Lung (tissue), 11 donors: ENCODE measurements at regions not wholly inside any gene's neighbourhood (a gene's known extent, or its start where the extent isn't known, plus 50 kb on each side); places are given as distances from the start of the nearest gene placed in this dataset.

Experiments used
- ATAC-seq: fragments of 200-7000 bp; cut with Tn5 transposase; one replicate; pipeline ENCODE4 v1.9.1; 2020; ENCODE audit warnings: moderate number of reproducible peaks; ENCODE audit not compliant: insufficient read depth, low FRiP score
- DNase-seq, 3 donors: peaks; one replicate each; pipeline ENCODE4 v3.0.0-alpha.2; 2013 to 2017
- H3K27ac ChIP-seq, 2 donors: one replicate each; pipeline ENCODE4 v1.5.1; 2013; ENCODE audit warnings: mild to moderate bottlenecking in 2 of 2, moderate library complexity in 2 of 2, control low read depth in 1 of 2, inconsistent platforms in 1 of 2, low read depth in 1 of 2, low read length in 1 of 2
- H3K27me3 ChIP-seq, 3 donors: one replicate each; pipeline ENCODE4 v1.5.1; 2013; ENCODE audit warnings: low read length in 2 of 3; ENCODE audit not compliant: control insufficient read depth in 3 of 3, insufficient read depth in 3 of 3
- H3K36me3 ChIP-seq, 4 donors: one replicate each; pipeline ENCODE4 v1.5.1; 2013; ENCODE audit warnings: low read length in 4 of 4, mild to moderate bottlenecking in 1 of 4, moderate library complexity in 1 of 4; ENCODE audit not compliant: control insufficient read depth in 4 of 4, insufficient read depth in 4 of 4
- H3K4me1 ChIP-seq, 5 donors: one replicate each; pipeline ENCODE4 v1.5.1; 2013; ENCODE audit warnings: low read length in 5 of 5, mild to moderate bottlenecking in 2 of 5, moderate library complexity in 1 of 5; ENCODE audit not compliant: control insufficient read depth in 5 of 5, insufficient read depth in 5 of 5
- H3K4me3 ChIP-seq: one replicate; pipeline ENCODE4 v1.5.1; 2013; ENCODE audit warnings: mild to moderate bottlenecking, control low read depth, moderate library complexity
- H3K9ac ChIP-seq, 2 donors: one replicate each; pipeline ENCODE4 v1.5.1; 2013; ENCODE audit warnings: low read length in 2 of 2, control low read depth in 1 of 2; ENCODE audit not compliant: insufficient read depth in 1 of 2
- H3K9me3 ChIP-seq, 4 donors: one replicate each; pipeline ENCODE4 v1.5.1; 2013; ENCODE audit warnings: low read length in 3 of 4, mild to moderate bottlenecking in 1 of 4, moderate library complexity in 1 of 4; ENCODE audit not compliant: control insufficient read depth in 4 of 4, insufficient read depth in 3 of 4
- CTCF ChIP-seq: IDR thresholded peaks from 2 replicates; pipeline ENCODE4 v1.5.1; 2012; ENCODE audit warnings: mild to moderate bottlenecking; ENCODE audit errors: control extremely low read depth, extremely low read depth
- WGBS, 2 donors: extraction: QIAGEN DNeasy Blood & Tissue Kit; methylation state at CpG; one replicate each; pipeline ENCODE4 v1.1.7; 2013; 5-methylcytosine and 5-hydroxymethylcytosine counted together
- donor health status: control.
- donor health status: control.
- donor health status: Bipolar disorder and iron deficiency.
- donor health status: healthy.
- donor health status: DM: yes; HTN: yes; CAD: no.

- 29 to 42% methylated on average over 2 of the region's 2 CpGs for WGBS, 2 donors
- DNase-seq, result no peak
- Histone ChIP-seq H3K9ac (no peak overlapping the region), H3K4me1 (peaks cover 0 to 6% (median 0%) of the 10 kb centered on the region in 5 donors), H3K27me3 (no peaks in the 10 kb centered on the region), H3K36me3 (no peaks in the 10 kb centered on the region), H3K27ac (no peak overlapping the region), H3K4me3 (no peak overlapping the region), H3K9me3 (no peaks in the 10 kb centered on the region)
- no peak for TF ChIP-seq CTCF
- no peak for ATAC-seq
Observed at GRCh38 chr9:109591691-109592090, 93.6 kb upstream of the PTPN3 start.

- H3K4me3 ChIP-seq, result no peak overlapping the region
- H3K9ac ChIP-seq, result no peak overlapping the region
- H3K9me3 ChIP-seq, result no peaks in the 10 kb centered on the region
- H3K27ac ChIP-seq, result no peak overlapping the region
- H3K4me1 ChIP-seq, result peaks cover 0 to 6% (median 0%) of the 10 kb centered on the region in 5 donors
- ATAC-seq (no peak), DNase-seq (no peak)
- 89 to 90% methylated on average over 5 of the region's 5 CpGs for WGBS, 2 donors
- no peaks in the 10 kb centered on the region for H3K36me3 ChIP-seq
- TF ChIP-seq CTCF, result no peak
- no peaks in the 10 kb centered on the region for H3K27me3 ChIP-seq
Observed at GRCh38 chr9:109593612-109594011, 95.5 kb upstream of the PTPN3 start.

GRCh38 chr9:109597496-109597895 lies 99.4 kb upstream of the PTPN3 start:
- Histone ChIP-seq H3K4me1 (no peaks in the 10 kb centered on the region), H3K27me3 (no peaks in the 10 kb centered on the region), H3K4me3 (no peak overlapping the region), H3K36me3 (no peaks in the 10 kb centered on the region), H3K9me3 (peaks cover 0 to 3% (median 0%) of the 10 kb centered on the region in 4 donors), H3K9ac (no peak overlapping the region), H3K27ac (no peak overlapping the region)
- no peak for ATAC-seq
- DNase-seq, result no peak
- no peak for TF ChIP-seq CTCF
- 35 to 66% methylated on average over 3 of the region's 3 CpGs for WGBS, 2 donors

- DNase-seq, result no peak
- Histone ChIP-seq H3K4me1 (no peaks in the 10 kb centered on the region), H3K36me3 (no peaks in the 10 kb centered on the region), H3K9ac (no peak overlapping the region), H3K9me3 (peaks cover 0 to 3% (median 0%) of the 10 kb centered on the region in 4 donors), H3K27ac (no peak overlapping the region), H3K4me3 (no peak overlapping the region), H3K27me3 (no peaks in the 10 kb centered on the region)
- 99 to 100% methylated on average over 2 of the region's 2 CpGs for WGBS, 2 donors
- ATAC-seq, result no peak
- no peak for TF ChIP-seq CTCF
Observed at GRCh38 chr9:109599131-109599530, 101.0 kb upstream of the PTPN3 start.
